Prostate gland (tissue), 2 donors: ENCODE measurements at regions not wholly inside any gene's neighbourhood (a gene's known extent, or its start where the extent isn't known, plus 50 kb on each side); places are given as distances from the start of the nearest gene placed in this dataset.

Source experiments
- CTCF ChIP-seq, 4 experiments: fragments of 200-600 bp in 2 of 4; fragments of 450-650 bp in 2 of 4; sonication (generic) in 2 of 4; IDR thresholded peaks; 1 replicate in 3 of 4; 2 replicates in 1 of 4; pipeline ENCODE4 v1.5.1; 2016 to 2019; ENCODE audit warnings: antibody characterized with exemption in 4 of 4, mild to moderate bottlenecking in 2 of 4, moderate library complexity in 2 of 4
- POLR2A ChIP-seq: fragments of 450-650 bp; IDR thresholded peaks from one replicate; pipeline ENCODE4 v1.6.1; 2016; ENCODE audit warnings: antibody characterized with exemption, mild to moderate bottlenecking
- POLR2AphosphoS5 ChIP-seq: sonication (generic); formaldehyde crosslinking; IDR thresholded peaks from one replicate; pipeline ENCODE4 v1.6.1; 2017; ENCODE audit warnings: antibody characterized with exemption

DNA sequence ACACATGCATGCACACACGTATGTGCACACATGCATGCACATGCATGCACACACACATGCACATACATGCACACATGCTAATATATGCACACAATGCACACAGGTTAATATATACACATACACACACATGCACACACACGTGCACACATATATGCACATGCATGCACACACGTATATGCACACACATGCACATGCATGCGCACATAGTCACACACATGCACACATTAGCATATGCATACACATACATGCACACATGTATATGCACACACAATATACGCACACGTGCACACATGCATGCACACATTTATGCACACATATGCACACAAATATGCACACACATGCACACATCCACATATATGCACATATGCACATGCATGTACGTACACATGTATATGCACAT is 506.8 kb downstream of the MATN1 start:
- TF ChIP-seq POLR2AphosphoS5 (no peak), CTCF (IDR thresholded peaks at IDR 0.05) (no peak), POLR2A (no peak)
